Loucy (cell line): ENCODE measurements at regions not wholly inside any gene's neighbourhood (a gene's known extent, or its start where the extent isn't known, plus 50 kb on each side); places are given as distances from the start of the nearest gene placed in this dataset.

Source experiments
- H2AFZ ChIP-seq: fragments of 200-600 bp; sonication (generic); 2 replicates; pipeline ENCODE4 v1.6.0; 2016; ENCODE audit warnings: antibody characterized with exemption, mild to moderate bottlenecking, low read length, moderate library complexity
- H3F3A ChIP-seq: fragments of 200-600 bp; 2 replicates; pipeline ENCODE4 v1.6.0; 2016; ENCODE audit warnings: antibody characterized with exemption, low read depth, mild to moderate bottlenecking
- H3K27me3 ChIP-seq: fragments of 200-600 bp; sonication (generic); 2 replicates; pipeline ENCODE4 v1.6.1; 2014; ENCODE audit warnings: low read length, mild to moderate bottlenecking; ENCODE audit not compliant: insufficient read depth, poor library complexity, severe bottlenecking
- H3K36me3 ChIP-seq: fragments of 200-600 bp; sonication (generic); 2 replicates; pipeline ENCODE4 v1.6.1; 2016; ENCODE audit warnings: low read length; ENCODE audit not compliant: insufficient read depth
- H3K4me1 ChIP-seq: fragments of 200-600 bp; sonication (generic); 2 replicates; pipeline ENCODE4 v1.5.1; 2014; ENCODE audit warnings: low read length, mild to moderate bottlenecking; ENCODE audit not compliant: insufficient read depth, poor library complexity, severe bottlenecking
- H3K4me2 ChIP-seq: fragments of 200-600 bp; sonication (generic); 2 replicates; pipeline ENCODE4 v1.6.0; 2014; ENCODE audit warnings: antibody characterized with exemption, low read length, low read depth, mild to moderate bottlenecking; ENCODE audit not compliant: poor library complexity, severe bottlenecking
- H3K4me3 ChIP-seq: fragments of 200-600 bp; sonication (generic); 2 replicates; pipeline ENCODE4 v1.5.1; 2014; ENCODE audit warnings: low read length, mild to moderate bottlenecking, mixed read lengths; ENCODE audit not compliant: poor library complexity, severe bottlenecking
- H3K79me2 ChIP-seq: fragments of 200-600 bp; sonication (generic); 2 replicates; pipeline ENCODE4 v1.6.1; 2014; ENCODE audit warnings: low read length; ENCODE audit not compliant: insufficient read depth
- H3K9ac ChIP-seq: fragments of 200-600 bp; sonication (generic); 2 replicates; pipeline ENCODE4 v1.6.0; 2014; ENCODE audit warnings: mild to moderate bottlenecking, low read depth, low read length, moderate library complexity; ENCODE audit not compliant: poor library complexity, severe bottlenecking
- H3K9me2 ChIP-seq: fragments of 200-600 bp; sonication (generic); replicated peaks from 2 replicates; pipeline ENCODE4 v1.6.1; 2016; ENCODE audit warnings: low read depth, low read length, mixed read lengths
- H3K9me3 ChIP-seq: fragments of 200-600 bp; sonication (generic); 2 replicates; pipeline ENCODE4 v1.6.1; 2014; ENCODE audit warnings: mild to moderate bottlenecking, antibody characterized with exemption, low read length, low read depth; ENCODE audit not compliant: insufficient read depth
- H4K20me1 ChIP-seq: fragments of 200-600 bp; sonication (generic); 2 replicates; pipeline ENCODE4 v1.6.0; 2014; ENCODE audit warnings: antibody characterized with exemption, low read length, mild to moderate bottlenecking; ENCODE audit not compliant: insufficient read depth, poor library complexity, severe bottlenecking
- EZH2phosphoT487 ChIP-seq: fragments of 200-600 bp; IDR thresholded peaks from 2 replicates; pipeline ENCODE4 v1.6.1; 2018; ENCODE audit warnings: antibody characterized with exemption, mild to moderate bottlenecking, moderate library complexity, borderline replicate concordance
- TF ChIP-seq, protein P1 (sequence below): fragments of 200-600 bp; sonication (generic); conservative IDR thresholded peaks from 2 replicates; pipeline ENCODE4 v1.5.1; 2014; ENCODE audit warnings: mild to moderate bottlenecking, antibody characterized with exemption, low read length

GRCh38 chr14:53879747-53880146 is 76.9 kb downstream of the BMP4 start:
- Histone ChIP-seq H3K9ac (no peak overlapping the region), H3K27me3 (no peaks in the 10 kb centered on the region), H3K4me1 (no peaks in the 10 kb centered on the region), H4K20me1 (no peaks in the 10 kb centered on the region), H3K9me2 (no peaks in the 10 kb centered on the region), H3K36me3 (no peaks in the 10 kb centered on the region), H3K4me2 (no peak overlapping the region), H3K4me3 (no peak overlapping the region), H3F3A (no peaks in the 10 kb centered on the region), H3K79me2 (no peaks in the 10 kb centered on the region), H2AFZ (no peak overlapping the region), H3K9me3 (no peaks in the 10 kb centered on the region)
- no peak for TF ChIP-seq EZH2phosphoT487
- TF ChIP-seq, protein P1, sequence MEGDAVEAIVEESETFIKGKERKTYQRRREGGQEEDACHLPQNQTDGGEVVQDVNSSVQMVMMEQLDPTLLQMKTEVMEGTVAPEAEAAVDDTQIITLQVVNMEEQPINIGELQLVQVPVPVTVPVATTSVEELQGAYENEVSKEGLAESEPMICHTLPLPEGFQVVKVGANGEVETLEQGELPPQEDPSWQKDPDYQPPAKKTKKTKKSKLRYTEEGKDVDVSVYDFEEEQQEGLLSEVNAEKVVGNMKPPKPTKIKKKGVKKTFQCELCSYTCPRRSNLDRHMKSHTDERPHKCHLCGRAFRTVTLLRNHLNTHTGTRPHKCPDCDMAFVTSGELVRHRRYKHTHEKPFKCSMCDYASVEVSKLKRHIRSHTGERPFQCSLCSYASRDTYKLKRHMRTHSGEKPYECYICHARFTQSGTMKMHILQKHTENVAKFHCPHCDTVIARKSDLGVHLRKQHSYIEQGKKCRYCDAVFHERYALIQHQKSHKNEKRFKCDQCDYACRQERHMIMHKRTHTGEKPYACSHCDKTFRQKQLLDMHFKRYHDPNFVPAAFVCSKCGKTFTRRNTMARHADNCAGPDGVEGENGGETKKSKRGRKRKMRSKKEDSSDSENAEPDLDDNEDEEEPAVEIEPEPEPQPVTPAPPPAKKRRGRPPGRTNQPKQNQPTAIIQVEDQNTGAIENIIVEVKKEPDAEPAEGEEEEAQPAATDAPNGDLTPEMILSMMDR = no peak

- no peaks in the 10 kb centered on the region for H4K20me1 ChIP-seq
- no peaks in the 10 kb centered on the region for H3K9me2 ChIP-seq
- TF ChIP-seq, protein P1 = no peak
- TF ChIP-seq EZH2phosphoT487 = no peak
- no peak overlapping the region for H3K4me3 ChIP-seq
- no peaks in the 10 kb centered on the region for H3K4me1 ChIP-seq
- H3K79me2 ChIP-seq = no peaks in the 10 kb centered on the region
- H3K27me3 ChIP-seq = no peaks in the 10 kb centered on the region
- no peaks in the 10 kb centered on the region for H3K9me3 ChIP-seq
- H3K4me2 ChIP-seq = no peak overlapping the region
- H3K36me3 ChIP-seq = no peaks in the 10 kb centered on the region
- H2AFZ ChIP-seq = no peak overlapping the region
- no peaks in the 10 kb centered on the region for H3F3A ChIP-seq
- H3K9ac ChIP-seq = no peak overlapping the region
Measured at GRCh38 chr14:53879022-53879686, 77.5 kb downstream of the BMP4 start.

- Histone ChIP-seq H3K4me3 (no peak overlapping the region), H3F3A (no peaks in the 10 kb centered on the region), H3K9me2 (no peaks in the 10 kb centered on the region), H3K79me2 (no peaks in the 10 kb centered on the region), H3K4me2 (no peak overlapping the region), H2AFZ (no peak overlapping the region), H3K9me3 (no peaks in the 10 kb centered on the region), H3K4me1 (no peaks in the 10 kb centered on the region), H3K27me3 (no peaks in the 10 kb centered on the region), H3K36me3 (no peaks in the 10 kb centered on the region), H4K20me1 (no peaks in the 10 kb centered on the region), H3K9ac (no peak overlapping the region)
- TF ChIP-seq, protein P1 = no peak
- no peak for TF ChIP-seq EZH2phosphoT487
Measured at GRCh38 chr14:53875324-53875897, 81.2 kb downstream of the BMP4 start.
